Lower lobe of right lung (tissue), 2 donors: ENCODE measurements at regions not wholly inside any gene's neighbourhood (a gene's known extent, or its start where the extent isn't known, plus 50 kb on each side); places are given as distances from the start of the nearest gene placed in this dataset.
"Not testable (repeated sequence)": the region's sequence is repeated elsewhere in the genome, so short reads cannot be mapped to it uniquely, and the experiment has no call there.

ENCODE experiments used
- ATAC-seq, 2 donors: fragments of 200-7000 bp; cut with Tn5 transposase; one replicate each; pipeline ENCODE4 v1.9.1; 2020 to 2022; ENCODE audit warnings: mild to moderate bottlenecking in 2 of 2, moderate library complexity in 2 of 2
- DNase-seq: peaks from one replicate; pipeline ENCODE4 v3.0.0-alpha.2; 2020
- H3K27ac ChIP-seq: fragments of 200-600 bp; one replicate; pipeline ENCODE4 v1.8.0; 2022
- H3K27me3 ChIP-seq: fragments of 200-600 bp; one replicate; pipeline ENCODE4 v1.8.0; 2022; ENCODE audit warnings: low read depth
- H3K36me3 ChIP-seq: fragments of 200-600 bp; one replicate; pipeline ENCODE4 v1.8.0; 2022; ENCODE audit warnings: mild to moderate bottlenecking
- H3K4me1 ChIP-seq: fragments of 200-600 bp; one replicate; pipeline ENCODE4 v1.8.0; 2022
- H3K4me3 ChIP-seq: fragments of 200-600 bp; one replicate; pipeline ENCODE4 v1.8.0; 2022; ENCODE audit warnings: mild to moderate bottlenecking
- H3K9me3 ChIP-seq: fragments of 200-600 bp; one replicate; pipeline ENCODE4 v1.8.0; 2022
- intact Hi-C: fragments of 100-400 bp; cut with DNase I; formaldehyde crosslinking; loops from one replicate; pipeline ENCODE4 v1.11.0; 2022
- TF ChIP-seq, protein P1 (sequence below): fragments of 200-600 bp; IDR thresholded peaks from one replicate; pipeline ENCODE4 v1.8.0; 2022; ENCODE audit warnings: antibody characterized with exemption, mild to moderate bottlenecking
- donor health status: DM: no; HTN: yes; CAD: no; lungs with severe emphysema.

DNA sequence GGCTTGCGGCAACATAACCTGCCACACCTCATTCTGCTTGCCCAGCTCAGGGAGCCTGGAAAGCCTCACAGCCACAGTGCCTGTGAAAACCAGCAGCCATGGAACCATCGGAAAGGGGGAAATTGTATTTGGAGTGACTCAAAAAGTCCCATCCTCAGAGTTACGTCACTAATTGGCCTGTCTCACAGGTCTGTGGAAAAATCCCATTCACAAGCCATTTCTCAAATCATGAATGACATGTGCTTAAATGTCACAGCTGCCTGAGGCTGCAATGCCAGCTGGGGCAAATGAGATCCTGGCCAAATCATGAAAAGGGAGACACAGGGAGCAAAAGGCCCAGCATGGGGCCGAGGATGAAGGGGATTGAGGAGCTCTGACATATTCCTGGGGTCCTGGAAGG is 486.9 kb upstream of the RAB6C start:
- no peaks in the 10 kb centered on the region for H3K36me3 ChIP-seq
- DNase-seq = no peak
- H3K9me3 ChIP-seq = no peaks in the 10 kb centered on the region
- ATAC-seq = no peak
- no peak overlapping the region for H3K4me3 ChIP-seq
- no peaks in the 10 kb centered on the region for H3K4me1 ChIP-seq
- intact Hi-C loops = no loop called here
- no peak overlapping the region for H3K27ac ChIP-seq
- no peaks in the 10 kb centered on the region for H3K27me3 ChIP-seq
- TF ChIP-seq, protein P1, sequence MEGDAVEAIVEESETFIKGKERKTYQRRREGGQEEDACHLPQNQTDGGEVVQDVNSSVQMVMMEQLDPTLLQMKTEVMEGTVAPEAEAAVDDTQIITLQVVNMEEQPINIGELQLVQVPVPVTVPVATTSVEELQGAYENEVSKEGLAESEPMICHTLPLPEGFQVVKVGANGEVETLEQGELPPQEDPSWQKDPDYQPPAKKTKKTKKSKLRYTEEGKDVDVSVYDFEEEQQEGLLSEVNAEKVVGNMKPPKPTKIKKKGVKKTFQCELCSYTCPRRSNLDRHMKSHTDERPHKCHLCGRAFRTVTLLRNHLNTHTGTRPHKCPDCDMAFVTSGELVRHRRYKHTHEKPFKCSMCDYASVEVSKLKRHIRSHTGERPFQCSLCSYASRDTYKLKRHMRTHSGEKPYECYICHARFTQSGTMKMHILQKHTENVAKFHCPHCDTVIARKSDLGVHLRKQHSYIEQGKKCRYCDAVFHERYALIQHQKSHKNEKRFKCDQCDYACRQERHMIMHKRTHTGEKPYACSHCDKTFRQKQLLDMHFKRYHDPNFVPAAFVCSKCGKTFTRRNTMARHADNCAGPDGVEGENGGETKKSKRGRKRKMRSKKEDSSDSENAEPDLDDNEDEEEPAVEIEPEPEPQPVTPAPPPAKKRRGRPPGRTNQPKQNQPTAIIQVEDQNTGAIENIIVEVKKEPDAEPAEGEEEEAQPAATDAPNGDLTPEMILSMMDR = no peak

DNA sequence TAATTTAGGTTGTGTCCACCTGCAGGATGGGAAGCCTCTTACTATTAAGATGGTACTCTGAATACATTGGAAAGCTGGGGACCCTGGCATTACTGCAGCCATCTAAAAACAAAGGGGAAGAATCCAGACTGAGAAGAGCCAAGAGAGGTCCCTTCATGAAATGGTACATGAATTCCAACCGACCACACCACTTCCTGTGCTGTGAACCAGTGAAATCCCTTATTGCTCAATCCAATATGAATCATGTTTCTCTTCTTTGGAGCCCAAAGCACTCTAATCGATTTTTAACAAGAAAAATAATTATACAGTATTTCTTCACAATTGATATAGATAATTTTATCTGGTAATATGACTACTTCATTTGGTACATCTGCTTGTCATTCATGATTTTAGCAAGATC is 479.7 kb upstream of the RAB6C start:
- no peaks in the 10 kb centered on the region for H3K4me1 ChIP-seq
- ATAC-seq (no peak), DNase-seq (no peak)
- no peaks in the 10 kb centered on the region for H3K36me3 ChIP-seq
- H3K27ac ChIP-seq = no peak overlapping the region
- no peaks in the 10 kb centered on the region for H3K9me3 ChIP-seq
- no peak overlapping the region for H3K4me3 ChIP-seq
- intact Hi-C loops = no loop called here
- TF ChIP-seq, protein P1 = no peak
- H3K27me3 ChIP-seq = no peaks in the 10 kb centered on the region

DNA sequence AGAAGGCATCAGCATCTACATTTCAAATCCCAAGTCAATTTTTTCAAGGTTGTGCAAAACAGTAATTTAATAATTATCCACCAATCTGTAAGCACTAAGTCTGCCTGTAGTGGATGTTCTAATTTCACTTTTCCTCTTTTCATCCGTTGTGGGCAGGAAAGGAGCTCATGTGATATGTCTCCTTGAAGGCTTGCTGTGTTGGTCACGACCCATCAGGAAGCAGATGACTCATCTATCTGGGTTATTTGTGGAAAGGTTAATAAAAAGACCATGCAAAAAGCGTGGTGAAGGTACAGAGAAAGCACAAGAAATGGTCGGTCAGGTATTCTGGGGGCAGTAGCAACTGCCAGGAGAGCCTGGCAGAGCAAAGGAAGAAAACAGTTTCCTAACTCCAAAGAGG is 476.7 kb upstream of the RAB6C start:
- ATAC-seq = no peak
- no peaks in the 10 kb centered on the region for H3K4me1 ChIP-seq
- no peak overlapping the region for H3K27ac ChIP-seq
- TF ChIP-seq, protein P1 = no peak
- intact Hi-C loops = no loop called here
- H3K36me3 ChIP-seq = no peaks in the 10 kb centered on the region
- no peak for DNase-seq
- H3K9me3 ChIP-seq = no peaks in the 10 kb centered on the region
- no peak overlapping the region for H3K4me3 ChIP-seq
- H3K27me3 ChIP-seq = no peaks in the 10 kb centered on the region

DNA sequence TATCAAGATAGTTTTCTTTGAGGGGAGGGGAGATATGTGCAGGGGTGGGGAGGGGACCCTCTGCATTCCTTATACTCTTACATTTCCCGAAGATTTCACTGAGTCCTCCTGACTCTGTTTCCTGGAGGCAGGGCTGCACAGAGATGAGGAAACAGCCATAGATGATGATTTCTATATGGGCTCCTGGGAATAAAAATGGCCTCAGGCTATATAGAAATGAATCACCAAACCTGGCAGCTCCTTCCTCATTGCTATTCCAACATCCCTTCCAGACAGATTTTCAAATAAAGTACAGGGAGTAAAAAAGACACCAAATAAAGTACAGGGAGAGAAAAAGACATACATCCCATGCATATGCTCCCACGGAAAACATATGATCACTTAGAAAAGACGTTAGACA is 474.8 kb upstream of the RAB6C start:
- no peak for ATAC-seq
- DNase-seq = no peak
- intact Hi-C loops = no loop called here
- Histone ChIP-seq H3K27ac (no peak overlapping the region), H3K27me3 (no peaks in the 10 kb centered on the region), H3K4me1 (no peaks in the 10 kb centered on the region), H3K4me3 (no peak overlapping the region), H3K36me3 (no peaks in the 10 kb centered on the region), H3K9me3 (no peaks in the 10 kb centered on the region)
- TF ChIP-seq, protein P1 = no peak

DNA sequence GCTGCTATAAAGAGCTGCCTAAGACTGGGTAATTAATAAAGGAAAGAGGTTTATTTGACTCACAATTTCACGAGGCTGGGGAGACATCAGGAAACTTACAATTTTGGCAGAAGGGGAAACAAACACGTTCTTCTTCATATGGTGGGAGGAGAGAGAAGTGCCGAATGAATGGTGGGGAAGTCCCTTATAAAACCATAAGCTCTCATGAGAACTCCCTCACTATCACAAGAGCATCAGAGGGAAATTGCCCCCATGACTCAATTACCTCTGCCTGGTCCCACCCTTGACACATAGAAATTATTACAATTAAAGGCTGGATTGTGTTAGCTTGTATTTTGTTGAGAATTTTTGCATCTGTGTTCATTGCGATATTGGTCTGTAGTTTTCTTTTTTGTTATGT is 460.5 kb upstream of the RAB6C start:
- DNase-seq = no peak
- no peaks in the 10 kb centered on the region for H3K27me3 ChIP-seq
- H3K4me1 ChIP-seq = no peaks in the 10 kb centered on the region
- no peaks in the 10 kb centered on the region for H3K9me3 ChIP-seq
- no peak overlapping the region for H3K4me3 ChIP-seq
- no peaks in the 10 kb centered on the region for H3K36me3 ChIP-seq
- ATAC-seq = no peak
- no peak overlapping the region for H3K27ac ChIP-seq
- TF ChIP-seq, protein P1 = no peak
- intact Hi-C loops = no loop called here

DNA sequence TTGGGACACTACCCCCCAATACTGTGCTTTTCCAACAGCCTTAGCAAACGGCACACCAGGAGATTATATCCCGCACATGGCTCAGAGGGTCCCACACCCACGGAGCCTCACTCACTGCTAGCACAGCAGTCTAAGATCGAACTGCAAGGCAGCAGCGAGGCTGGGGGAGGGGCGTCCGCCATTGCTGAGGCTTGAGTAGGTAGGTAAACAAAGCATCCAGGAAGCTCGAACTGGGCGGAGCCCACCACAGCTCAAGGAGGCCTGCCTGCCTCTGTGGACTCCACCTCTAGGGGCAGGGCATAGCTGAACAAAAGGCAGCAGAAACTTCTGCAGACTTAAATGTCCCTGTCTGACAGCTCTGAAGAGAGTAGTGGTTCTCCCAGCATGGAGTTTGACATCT is 447.3 kb upstream of the RAB6C start:
- DNase-seq, H3K9me3 ChIP-seq, H3K36me3 ChIP-seq, intact Hi-C loops, H3K4me3 ChIP-seq, ATAC-seq, H3K4me1 ChIP-seq, H3K27me3 ChIP-seq, H3K27ac ChIP-seq: not testable (repeated sequence)
